NCI-H2029 (cell line): ENCODE measurements at regions not wholly inside any gene's neighbourhood (a gene's known extent, or its start where the extent isn't known, plus 50 kb on each side); places are given as distances from the start of the nearest gene placed in this dataset.

ENCODE experiments used
- DNase-seq: peaks from one replicate; lab custom pipeline; 2025; lab: John Stamatoyannopoulos, UW

DNA sequence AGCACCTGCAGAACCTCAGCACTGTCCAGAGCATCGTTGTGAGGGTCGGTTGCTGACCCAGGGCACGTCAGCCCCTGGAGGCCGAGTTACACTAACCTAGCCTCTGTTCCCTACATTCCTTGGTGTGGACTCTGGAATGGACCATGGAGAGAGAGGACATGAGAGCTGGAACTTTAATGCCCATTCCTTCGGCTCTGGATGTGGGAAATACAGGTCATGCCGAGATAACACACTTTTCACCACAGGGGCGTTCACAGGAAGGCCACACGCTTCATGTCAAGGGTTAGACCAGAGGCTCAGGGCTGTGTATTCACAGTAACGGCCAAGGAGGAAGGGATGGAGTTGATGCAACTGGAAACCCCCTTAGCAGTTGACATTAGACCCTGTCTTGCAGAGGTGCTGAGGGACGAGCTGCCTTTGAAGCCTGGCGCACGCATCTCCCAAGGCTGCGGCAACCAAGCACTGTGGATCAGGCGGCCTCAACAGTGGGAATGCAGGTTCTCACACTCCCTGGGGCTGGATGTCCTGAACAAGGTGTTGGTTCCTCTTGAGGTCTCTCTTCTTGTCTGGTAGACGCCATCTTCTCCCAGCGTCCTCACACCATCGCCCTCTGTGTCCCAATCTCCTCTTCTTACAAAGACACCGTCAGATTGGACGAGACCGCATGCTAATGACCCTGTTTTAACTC, 245.2 kb downstream of the KLF6 start:
- DNase-seq, result no peak

DNA sequence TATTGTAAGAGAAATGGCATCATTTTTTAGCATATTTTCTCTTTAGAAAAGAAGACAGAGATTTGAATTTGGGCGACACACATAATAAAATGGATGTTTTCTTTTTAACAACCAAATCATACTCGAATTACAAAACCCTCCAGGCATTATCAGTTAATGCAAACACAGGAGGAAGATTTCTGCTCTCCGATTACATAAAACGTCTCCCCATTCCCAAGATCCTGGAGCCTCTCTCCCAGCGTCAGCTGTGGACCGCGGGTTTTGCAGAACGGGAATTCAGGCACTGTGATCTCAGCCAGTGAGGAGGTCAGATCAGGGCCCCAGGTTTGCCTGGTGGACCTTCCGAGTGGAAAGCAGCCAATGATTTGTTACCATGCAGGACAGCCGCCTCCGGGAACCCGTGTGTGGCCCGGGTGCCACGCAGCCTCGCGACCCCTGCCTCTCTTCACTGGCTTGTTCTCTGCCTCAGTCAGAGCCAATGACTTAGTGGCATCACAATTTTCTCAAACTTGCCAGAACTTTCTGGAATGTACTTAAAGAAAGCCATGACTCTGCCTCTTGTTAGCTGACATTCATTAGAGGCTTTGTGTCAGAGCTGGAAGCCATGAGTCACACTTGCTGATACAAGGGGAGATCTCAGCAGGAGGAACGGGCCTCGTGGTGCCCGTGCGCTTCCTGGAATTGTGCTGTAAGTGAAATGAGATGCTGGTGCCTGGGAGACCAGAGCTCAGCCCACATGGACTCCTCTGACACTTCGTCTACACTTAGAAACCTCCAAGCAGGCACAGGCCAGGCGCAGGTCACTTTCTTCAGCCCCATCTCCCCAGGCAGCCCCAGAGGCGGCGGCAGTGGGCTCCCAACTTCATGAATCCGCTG, 246.1 kb downstream of the KLF6 start:
- peak; percentile 39 for DNase-seq

DNA sequence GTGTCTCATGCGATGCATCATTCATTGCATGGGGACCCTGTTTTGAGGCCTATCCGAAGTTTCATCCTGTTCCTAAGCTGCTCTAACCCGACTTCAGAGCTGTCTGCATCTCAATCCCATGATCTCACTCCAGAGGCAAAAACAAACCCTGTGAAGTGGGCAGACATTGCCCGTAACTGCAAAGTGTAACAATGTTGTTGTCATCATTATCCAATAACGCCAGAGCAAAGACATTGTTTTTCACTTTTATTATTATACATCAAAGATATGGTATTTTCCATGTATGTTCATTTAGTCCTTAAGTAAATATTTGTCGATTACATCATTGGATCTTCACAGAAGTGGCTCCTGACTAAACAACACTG, 246.7 kb downstream of the KLF6 start:
- DNase-seq, result peak; percentile 59

DNA sequence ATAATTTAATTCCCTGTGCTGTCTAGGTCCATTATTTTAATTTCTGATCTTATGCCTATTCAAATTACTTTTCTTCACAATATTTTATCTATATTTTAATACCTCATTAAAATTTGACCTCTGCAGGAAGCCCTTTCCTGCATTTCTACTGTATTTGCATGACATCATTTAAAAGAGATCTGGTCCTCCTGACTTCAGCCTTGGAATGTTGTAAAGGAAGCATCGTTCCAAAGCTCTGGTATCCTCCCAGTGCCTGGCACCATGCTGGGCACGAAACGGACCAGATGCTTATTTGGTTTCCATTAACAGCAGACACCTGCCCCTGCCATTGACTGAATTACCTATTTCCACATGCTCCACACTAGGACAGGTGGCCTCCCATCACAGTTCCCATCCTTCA, 247.5 kb downstream of the KLF6 start:
- no peak for DNase-seq

DNA sequence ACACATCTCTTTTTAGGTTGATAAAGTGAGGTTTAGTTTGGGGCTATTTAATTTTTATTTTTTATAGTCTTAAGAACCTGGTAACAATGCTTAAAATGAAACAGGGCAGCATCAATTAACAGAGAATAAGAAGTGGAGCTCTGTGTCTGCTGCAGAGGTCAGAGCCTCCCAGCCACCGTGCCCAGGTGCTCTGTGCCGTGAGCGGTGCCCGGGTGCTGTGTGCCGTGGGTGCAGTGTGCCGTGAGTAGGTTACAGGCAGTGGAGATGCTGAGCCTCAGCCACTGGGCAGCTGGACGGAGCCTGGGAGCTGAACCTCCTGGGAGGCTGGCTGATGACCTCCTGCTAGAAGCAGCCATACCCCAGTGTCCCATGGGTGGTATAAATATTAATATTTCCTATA, 250.0 kb downstream of the KLF6 start:
- DNase-seq, result no peak

DNA sequence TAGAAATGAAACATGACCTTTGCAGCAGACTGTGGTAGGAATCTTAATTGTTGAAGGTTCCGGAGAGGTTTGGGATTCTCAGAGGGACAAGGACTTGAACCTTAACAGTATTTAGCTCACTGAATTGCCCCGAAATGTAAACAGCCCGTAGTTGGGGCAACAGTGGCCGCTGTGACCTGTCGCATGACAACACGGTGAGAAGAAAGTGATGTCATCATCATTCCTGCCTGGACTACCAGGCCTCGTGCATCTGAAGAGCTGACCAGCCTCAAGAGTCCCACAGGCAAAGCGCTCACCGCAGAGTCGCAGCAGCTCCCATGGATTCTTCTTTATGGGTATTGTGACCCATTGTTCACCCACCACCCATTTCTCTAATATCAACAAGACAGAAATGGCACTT, 250.6 kb downstream of the KLF6 start:
- DNase-seq, result no peak

DNA sequence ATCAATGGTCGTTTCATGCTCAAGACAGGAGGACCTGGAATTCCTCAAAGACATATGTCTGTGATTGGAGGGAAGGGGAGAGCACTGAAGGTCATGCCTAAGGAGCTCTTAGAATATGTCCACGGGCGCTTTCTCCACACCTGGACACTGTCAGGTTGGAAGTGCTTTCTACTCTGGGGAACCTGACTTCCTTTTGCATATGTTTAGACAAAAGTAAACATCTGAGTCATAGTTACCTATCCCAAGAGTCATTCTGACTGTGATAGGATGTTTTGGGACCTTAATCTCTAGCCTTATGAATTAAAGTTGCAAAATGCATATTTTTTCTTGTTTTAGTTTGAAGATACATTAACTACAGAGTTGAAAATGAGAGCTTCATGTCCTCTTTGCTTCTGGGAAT, 251.7 kb downstream of the KLF6 start:
- no peak for DNase-seq

DNA sequence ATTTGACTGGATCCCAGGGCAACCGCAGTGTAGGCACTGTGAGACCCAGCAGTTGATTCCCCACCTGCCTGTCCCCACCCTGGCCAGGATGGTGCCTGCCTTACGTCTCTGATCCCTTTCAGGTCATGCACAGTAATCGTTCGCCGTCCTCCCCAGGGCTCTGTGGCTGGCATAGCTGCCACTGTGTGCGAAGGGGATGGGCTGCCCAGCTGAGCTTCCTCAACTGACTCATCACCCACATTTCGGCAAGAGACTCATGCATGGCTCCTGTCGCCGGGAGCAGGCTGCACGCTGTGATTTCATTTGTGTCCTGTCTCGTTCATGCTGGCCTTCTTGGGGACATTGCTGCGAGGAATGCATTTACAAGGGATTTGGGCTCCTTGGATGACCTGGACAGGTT, 252.4 kb downstream of the KLF6 start:
- no peak for DNase-seq

DNA sequence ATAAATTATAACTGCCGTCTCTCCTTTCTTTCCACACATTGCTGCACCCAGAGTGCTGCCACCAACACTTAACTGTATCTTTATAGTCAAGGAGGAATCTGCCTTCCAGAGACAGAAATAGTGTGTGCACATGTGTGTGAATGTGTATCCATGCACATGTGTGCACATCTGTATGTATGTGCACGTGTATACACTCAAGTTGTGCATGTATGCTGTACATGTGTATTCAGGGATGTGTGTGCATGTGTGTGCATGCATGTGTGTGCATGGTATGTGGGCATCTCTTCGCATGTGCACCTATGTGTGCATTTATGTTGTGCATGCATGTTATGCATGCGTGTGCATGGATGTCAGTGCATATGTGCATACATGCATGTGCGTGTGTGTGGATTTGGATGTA, 253.3 kb downstream of the KLF6 start:
- no peak for DNase-seq

DNA sequence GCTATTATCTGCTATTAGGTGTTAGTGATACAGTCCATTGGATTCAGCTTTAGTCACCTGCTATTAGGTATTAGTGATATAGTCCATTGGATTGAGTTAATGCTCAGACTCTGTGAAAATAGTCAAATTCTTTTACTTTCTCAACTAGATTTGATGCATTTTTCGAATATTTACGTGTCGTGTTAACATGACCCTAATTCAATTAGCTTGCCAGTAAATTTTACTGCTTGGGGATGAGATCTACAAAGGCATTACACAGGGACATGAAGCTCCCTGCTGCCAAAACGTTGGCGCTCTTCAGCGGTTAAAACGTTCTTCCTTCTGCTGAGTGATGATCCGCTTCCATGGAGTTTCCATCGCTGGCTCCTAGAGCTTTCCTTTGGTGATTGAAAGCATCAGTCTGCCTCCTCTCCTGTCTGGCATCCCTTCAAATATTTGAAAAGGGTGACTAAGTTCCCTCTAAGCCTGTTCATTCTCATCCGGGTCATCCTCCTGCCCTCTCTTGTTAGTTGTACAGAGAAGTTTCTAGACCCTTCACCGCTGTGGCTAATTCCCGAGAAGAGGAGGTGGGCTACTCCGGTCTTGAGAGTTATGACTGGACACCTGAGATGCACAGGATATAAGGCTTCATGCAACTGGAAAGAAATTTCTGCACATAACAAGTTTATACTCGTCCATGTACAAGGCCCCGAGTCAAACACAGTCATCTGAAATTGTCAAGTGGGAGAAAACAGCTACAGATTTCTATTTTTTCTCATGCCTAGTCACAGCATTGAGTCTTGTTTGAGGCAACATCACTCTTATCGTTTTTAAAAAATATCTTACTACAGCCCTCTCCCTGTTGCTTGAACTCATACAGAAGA, 254.0 kb downstream of the KLF6 start:
- DNase-seq, result no peak

DNA sequence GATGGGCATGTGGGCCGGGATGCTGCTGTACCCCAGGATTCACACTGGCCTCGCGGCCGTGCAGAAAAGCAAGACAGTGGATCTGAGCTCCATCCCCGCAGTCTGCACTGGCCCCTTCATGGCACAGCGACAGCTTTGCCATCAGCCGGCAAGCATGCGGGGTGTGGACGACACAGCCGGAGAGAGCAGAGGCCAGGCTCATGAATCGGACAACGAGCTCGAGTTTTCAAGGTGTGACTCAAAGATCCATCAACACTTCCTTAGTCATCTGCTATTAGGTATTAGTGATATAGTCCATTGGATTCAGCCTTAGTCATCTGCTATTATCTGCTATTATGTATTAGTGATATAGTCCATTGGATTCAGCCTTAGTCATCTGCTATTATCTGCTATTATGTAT, 254.7 kb downstream of the KLF6 start:
- no peak for DNase-seq

DNA sequence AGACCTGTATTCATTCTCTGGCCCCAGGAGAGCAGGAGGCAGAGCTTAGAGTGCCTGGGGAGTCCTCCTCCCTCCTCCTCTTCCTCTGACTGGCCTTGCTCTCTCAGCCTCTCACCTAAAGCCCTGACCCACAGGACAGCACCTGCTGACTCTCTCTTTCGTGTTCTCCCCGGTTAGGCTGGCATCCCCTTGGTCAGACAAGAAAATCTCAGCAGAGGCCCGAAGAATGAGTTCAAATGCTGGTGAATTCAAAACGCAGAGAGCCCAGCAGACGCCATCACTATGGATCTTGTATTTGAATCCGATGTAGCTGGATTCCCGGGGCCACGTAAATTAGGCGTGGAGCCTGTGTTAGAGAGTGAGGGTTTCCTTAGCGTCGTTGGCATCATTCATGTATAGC, 255.3 kb downstream of the KLF6 start:
- DNase-seq, result no peak

DNA sequence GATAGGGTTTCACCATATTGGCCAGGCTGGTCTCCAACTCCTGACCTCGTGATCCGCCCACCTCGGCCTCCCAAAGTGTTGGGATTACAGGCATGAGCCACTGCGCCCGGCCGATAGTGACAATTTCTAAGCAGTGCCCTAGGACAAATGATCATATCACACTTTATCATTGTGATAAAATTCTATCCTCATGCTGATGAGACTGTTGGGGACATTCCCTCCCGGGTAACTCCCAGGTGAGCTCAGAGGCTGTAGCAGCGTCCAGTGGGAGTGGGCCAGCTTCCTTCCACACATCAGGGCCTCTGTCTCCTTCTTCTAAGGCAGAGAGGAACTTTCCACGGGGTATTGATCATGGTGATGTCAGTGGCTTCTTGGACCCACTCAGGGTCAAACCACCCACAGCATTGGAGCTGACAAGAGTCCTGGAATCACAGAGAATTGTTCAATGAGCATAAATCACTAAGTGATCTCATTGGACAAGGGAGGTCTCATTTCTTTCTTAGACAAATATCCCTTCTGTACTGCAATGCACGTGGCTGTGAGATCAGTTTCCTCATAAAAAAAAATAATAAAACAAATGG, 256.1 kb downstream of the KLF6 start:
- no peak for DNase-seq

DNA sequence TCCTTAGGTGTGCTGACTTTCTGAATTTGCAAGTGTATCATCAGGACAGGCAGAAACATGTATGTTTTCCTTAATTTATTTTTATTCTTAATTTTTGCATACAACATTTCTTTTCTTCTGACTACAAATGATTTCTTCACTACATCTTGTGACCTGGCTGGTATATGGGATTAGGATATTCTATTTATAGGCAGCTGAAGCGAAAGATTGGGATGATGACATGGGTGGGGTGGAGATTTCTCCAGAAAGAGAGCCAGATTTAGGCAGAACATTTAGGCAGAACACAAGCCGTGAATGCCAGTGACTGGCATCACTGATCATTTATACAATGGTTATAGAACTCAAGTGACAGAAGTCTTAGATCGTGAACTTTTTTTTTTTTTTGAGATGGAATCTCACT, 256.7 kb downstream of the KLF6 start:
- no peak for DNase-seq

DNA sequence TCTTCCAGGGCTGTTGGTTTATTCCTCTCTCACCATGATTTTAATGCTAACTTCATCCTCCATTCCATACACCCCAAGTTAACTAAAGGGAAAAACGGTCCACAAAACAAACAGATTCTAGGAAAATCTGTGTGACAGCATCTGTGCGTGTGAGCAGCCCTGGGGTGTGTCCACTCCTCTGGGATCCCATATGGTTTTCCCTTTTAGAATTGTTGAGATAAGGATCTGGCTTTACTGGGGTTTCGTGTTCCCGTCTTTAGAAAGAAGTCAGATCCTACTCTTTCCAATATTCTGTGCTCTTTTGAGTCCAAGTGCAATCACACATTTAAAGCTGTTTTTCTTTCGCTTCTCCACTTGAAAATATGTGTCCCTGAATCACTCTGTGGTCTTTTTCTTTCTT, 257.1 kb downstream of the KLF6 start:
- no peak for DNase-seq

DNA sequence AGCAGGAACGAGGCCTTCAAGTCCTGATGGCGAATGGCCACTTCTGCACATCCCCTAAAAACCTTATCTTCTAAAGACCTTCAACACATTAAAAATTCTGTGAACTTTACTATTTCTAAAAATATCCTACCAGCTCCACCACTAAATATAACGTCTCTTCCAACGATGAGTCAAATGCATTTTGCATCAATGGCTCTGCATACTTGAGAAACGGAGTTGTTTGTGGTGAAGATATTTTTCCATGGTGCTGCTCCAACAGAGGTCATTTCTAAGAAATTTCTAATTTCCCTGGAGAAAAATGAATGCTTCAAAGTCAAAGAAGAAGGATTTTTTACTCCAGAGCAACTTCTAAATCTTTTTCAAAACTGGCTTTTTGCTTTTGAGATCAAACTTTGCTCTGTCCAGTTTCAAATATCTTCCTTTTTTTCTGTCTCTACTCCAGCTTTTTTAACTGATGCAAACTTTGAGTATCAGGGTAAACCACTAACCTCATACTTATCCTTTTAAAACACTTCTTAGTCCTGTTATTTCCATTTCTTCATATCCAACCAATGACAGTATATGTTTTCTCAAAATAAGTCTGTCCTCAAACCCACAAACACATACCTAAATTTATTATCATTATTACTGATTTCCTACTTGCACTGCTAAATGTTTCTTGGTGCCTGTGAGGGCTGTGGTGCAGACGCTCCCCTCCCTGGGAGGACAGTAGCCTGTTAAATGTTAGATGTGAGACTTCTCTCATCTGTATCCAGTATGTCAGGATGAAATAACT, 258.1 kb downstream of the KLF6 start:
- DNase-seq, result no peak

DNA sequence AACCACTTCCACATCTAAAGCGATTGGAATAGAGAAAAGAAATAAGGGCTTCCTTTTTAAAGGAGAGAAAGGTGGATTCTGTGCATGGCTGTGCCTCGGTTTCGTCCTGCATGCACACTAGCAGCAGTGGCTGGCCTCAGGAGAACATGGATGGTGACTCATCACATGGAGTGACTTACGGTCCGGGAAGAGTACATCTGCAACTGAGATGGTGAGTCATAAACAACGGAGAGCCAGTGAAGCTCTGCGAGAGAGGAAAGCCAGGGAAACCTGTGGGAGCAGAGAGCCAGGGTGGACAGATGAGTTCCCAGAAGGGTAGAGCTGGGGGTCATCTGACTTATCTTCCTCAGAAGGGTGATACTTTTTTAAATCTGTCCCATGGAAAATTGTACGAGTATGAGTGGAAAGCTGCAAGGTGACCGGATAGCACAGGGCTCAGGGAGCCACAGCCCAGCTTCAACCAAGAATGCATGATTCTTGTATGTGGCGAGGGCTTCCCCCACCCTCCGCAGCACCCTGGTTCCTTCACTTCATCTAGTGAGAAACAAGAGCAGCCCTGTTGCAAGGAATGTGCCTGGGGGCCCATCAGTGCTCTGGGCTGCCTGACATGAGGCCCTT, 259.1 kb downstream of the KLF6 start:
- no peak for DNase-seq

DNA sequence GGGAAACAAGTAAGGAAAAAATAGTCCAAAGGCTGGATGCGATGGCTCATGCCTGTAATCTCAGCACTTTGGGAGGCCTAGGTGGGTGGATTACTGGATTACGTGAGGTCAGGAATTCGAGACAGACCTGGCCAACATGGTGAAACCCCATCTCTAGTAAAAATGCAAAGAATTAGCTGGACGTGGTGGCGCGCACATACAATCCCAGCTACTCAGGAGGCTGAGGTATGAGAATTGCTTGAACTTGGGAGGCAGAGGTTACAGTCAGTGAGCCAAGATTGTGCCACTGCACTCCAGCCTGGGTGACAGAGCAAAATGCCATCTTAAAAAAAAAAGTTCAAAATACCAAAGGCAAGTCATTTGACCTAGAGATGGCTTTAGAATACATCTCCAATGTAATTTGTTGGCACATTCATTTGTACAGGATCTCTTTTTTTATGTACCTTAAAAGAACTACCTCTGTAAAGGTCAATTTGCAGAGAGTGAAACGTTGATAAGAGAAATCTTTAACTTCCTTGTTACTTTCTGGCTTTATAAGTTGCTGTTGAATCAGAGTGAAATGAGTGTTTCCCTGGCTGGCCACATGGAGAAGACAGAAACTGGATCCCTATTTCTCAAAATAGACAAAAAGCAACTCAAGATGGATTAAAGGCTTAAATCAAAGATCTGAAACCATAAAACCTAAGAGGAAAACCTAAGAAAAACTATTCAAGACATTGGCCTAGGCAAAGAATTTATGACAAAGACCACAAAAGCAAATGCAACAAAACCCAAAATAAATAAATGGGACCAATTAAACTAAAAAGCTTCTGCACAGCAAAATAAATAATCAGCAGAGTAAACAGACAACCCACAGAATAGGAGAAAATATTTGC, 260.7 kb downstream of the KLF6 start:
- DNase-seq, result no peak

DNA sequence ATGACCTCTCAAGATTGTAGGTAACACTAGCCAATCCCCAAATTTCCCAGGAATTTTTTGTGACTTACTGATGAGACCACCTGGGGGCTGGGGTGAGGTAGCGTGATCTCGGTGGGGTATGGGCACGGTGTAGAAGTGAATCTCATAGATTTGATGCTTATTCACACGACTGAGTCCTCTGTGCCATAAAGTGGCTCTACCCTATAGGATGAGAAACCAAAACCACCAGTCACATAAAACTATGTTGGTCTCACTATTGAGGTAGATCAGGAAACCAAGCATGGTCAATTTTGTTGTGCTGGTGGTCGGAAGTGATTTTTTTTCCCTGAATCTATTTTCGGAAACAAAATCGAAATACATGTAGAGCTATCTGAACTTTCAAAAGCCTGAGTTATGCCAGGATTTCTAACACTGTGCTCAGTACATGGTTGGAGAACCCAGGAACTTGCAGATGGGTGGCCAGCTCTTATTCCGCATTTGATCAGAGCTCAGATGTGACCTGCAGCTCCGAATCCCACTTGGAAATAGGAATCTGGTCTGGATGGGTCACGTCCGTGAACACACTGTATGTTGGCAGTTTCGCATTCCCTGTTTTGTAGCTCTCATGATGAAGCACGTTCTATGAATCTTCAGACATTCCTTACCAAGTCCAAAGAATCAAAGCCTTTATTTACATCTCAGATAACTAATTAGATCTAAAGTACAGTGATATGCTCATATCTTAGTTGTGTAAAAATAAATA, 261.5 kb downstream of the KLF6 start:
- DNase-seq, result no peak

DNA sequence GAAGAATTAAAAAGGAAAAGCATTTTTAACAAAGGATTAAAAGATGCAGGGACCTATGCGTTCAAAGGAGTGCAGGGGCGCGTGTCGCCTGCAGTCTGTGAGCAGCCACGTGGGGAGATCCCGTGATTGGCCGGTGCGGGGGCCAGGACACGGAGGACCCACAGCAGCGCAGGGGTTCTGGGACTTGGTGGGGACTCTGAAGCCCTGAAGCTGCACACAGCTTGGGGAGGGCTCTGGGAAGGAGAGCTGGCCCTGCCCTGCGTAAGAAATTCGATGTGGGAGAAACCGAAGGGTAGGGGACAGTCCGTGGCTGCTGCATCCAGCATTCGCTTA, 268.1 kb downstream of the KLF6 start:
- DNase-seq, result no peak
